HG03097 (cell line): ENCODE measurements at regions not wholly inside any gene's neighbourhood (a gene's known extent, or its start where the extent isn't known, plus 50 kb on each side); places are given as distances from the start of the nearest gene placed in this dataset.

ENCODE experiments used
- ATAC-seq: cut with Tn5 transposase; IDR thresholded peaks from one replicate; pipeline ENCODE4 v1.9.1; 2021; ENCODE audit not compliant: unreplicated experiment, low FRiP score

DNA sequence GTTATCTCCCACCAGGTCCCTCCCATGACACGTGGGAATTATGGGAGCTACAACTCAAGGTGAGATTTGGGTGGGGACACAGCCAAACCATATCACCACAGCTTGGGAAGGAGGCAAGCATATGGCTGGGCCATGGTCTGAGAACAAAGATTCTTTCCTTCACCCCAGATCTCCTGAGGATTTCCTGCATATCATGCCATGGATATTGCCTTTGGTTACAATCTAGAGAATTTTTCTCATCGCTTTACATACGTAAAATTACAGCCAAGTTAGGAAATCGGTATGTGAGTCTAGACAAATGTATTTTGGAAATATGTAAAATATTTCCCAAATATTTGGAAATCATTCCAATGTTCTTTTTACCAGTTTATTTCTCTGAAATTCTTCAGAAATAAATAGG is 398.3 kb downstream of the RFC3 start:
- ATAC-seq: no peak

DNA sequence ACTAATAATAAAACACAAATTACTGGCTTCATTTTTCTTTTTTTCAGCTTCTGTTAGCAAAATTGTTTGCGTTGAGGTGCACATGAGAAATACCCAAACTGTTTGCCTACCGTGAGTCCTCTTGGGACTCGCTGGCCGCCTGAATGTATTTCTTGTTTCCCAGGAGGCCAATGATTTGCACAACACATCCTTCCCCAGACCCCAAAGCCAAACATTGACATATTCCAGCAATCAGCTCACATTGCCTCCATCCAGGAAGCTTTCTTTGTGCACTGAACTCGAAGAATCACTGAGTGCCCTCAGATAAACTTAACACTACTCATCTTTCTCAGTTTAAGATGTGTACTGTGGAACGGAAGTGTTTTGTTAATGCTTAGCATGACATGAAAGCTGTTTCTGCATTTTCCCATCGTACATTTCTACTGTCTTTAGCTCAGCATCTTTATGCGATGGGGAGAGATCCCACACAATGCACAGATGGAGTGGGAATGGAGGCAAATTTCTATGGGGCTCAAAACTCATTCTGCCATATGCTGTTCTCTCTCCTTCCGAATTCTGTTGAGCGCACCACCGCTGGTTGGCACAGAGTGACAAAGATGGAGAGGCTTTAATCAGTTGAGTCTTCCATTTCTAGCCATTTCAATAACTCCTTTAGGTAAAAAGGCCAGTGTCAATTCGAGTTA is 399.5 kb downstream of the RFC3 start:
- ATAC-seq: no peak

DNA sequence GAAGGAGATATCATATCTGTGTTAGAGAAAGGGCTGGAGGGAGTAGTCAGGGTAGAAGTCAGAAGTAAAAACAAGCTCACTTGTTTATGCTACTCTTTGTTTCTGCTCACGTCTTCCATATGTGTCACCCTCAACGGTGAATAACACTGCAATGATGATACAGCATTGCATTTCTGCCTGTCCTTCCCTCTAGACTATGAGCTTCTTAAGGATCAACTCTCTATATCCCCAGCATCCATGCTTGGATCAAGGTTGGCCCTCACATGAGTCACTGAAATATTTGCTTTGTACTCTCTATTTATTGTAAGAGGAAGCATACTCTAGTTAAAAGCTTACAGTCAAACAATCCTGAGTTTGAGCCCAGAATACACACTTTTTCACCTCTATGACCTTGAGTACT is 406.0 kb downstream of the RFC3 start:
- ATAC-seq: no peak

DNA sequence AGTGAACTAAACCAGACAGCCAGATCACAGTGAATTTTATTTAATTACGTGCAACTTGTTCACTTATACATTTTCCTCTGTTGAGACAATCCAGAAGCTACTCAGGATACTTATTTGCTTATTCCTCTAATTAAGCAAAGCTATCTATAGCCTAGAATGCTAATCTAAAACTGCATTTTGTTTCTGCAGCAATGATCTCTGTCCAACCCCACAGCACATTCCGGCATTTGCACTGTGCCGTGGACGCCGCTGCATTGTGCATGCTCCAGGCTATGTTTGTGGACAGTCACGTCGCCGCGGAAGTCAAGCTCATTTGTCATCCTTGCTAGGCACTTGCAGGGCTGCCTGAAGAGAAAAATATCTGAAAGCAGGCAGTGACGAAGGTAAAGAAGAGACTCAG is 406.9 kb downstream of the RFC3 start:
- no peak for ATAC-seq

DNA sequence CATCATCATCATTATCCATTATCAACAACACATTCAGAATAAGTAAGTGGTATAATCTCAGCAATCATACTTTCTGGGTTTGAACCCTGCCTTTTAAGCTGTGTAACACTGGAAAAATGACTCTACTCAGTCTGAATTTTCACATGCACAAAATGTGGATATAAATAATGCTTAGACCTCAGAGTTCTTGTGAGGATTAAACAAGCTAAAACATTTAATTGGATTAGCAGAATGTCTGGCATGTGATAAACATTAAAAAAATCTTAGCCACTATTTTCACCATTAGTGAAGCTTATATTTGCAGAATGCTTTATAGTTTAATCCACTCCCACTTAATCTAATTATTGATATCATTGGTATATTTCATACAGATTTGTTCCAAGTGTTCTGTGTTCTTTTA is 412.3 kb downstream of the RFC3 start:
- ATAC-seq: no peak

DNA sequence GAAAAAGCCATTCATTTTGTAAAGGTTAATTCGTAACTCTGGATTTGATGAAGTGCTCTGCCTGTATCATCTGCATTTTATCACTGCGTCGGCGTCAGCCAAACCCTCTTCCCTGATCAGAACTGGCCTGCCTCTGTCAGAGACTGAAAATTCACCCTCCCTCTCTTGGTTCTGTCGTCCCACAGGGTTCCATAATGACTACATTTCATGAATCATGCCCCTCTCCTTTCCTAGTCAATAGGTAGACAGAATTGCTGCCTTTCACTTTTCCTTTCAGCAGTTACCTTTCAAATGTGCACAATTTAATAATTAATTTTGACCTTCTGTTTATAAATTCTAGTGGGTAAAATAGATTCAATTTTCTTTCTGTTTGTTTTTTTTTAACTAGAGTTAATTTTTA is 423.4 kb downstream of the RFC3 start:
- ATAC-seq: no peak

DNA sequence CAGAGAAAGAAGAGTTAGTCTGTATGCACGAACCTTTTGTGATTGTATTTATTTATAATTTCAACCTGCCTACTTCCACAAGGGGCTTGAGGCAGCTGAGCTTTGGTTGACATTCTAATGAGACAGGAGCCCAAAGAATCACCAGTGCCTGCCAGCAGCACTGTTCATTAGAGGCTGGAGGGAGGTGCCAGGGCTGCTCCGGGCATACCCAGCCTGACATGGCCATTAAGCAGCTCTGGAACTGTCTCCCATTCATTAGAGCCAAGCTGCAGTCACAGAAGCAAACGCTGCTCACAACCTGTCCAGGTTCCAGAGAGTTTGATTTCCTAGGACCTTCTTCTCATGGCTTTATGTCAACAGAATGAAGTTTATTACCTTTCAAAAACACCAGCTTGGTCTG is 425.5 kb downstream of the RFC3 start:
- no peak for ATAC-seq

DNA sequence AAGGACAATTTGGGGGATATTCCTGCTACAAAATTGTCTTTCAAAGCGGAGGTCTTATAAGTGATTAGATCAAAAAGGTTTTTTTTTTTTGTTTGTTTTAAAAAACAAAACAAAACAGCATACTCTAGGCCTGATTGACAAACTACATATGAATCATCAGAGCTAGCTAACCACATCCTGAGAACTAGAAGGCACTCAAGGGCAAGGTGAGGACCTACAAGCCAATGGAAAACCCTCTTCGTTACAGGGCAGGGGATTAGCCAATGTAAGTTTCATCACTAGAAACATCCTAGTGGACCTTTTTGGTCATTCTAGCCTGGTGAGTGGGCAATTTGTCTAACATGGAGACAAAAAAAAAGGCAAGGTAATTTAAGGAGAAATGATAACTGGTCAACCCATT is 428.6 kb downstream of the RFC3 start:
- no peak for ATAC-seq

DNA sequence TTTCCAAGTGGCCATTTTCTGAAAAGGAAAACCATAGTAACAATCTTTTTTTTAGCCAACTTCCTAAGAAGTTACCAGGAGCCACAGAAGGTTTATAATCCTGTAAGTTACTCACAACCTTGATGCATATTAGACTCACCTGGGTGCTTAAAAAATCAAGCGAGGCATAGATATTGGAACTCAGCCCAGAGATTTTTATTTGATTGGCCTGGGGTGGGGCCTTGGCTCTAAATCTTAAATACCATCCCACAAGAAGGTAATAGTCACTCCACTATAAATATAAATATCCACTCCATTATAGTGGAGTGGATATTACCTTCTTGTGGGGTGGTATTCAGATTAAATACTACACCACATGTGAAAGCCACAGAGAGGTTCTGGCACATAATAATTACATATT is 429.6 kb downstream of the RFC3 start:
- ATAC-seq: no peak

DNA sequence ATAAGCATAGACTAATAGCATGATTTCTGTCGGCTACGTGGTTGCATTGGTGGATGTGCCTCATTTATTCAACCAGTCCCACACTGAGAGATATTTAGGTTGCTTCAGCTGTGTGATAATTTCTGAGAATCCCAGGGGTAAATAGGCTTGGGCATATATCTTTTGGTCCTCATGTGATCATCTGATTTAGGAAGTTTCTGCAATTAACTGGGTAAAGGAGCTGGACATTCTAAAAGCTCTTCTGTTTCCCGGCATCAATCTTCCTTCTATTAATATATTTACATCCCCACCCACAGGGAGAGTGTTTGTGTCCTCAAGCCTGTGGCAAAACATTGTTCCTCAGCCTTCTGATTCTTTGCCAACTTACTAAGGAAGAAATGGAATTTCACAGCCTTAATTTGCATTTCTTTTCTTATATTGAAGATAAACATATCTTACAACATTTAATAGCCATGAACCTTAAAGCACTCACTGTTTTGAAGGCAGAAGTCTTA is 431.6 kb downstream of the RFC3 start:
- ATAC-seq: no peak

DNA sequence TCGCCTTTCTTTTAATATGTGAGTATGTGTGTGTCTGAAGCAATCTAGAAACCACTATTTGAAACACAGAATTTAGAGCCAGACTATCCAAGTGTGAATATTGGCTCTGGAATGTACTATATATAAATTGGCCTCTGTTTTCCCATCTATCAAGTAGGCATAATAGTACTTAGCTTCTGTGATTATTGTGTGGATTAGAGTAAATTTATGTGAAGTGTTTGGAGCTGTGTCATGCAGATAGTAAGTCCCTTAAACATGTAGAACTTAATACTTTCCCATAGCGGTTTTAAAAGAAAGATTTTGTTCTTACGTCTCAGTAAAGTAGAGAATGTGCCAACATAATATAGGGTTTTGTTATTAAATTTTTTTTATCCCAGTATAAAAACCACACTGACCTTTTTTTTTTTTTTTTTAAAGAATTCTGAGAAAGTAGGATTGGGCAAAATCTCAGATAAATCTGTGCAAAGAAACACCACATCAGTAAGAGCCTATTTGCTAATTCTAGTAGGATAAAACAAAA is 432.3 kb downstream of the RFC3 start:
- no peak for ATAC-seq

DNA sequence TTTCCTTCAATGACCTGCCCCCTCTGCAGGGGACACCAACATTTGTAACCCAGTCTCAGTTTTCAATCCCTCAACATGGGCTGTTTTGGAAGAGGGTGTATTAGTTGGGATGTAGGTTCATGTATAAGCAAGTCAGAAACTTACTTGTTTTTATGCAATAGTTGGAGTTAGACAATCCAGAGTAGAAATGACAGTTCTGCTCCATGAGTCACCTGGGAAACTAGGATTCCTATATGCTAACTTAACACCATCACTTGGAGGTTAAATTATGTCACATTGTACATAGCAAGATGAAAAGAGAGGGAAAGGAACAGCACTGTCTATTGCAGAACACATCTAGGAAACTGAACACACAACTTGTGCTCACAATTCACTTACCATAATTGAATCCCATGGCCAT is 436.4 kb downstream of the RFC3 start:
- no peak for ATAC-seq

DNA sequence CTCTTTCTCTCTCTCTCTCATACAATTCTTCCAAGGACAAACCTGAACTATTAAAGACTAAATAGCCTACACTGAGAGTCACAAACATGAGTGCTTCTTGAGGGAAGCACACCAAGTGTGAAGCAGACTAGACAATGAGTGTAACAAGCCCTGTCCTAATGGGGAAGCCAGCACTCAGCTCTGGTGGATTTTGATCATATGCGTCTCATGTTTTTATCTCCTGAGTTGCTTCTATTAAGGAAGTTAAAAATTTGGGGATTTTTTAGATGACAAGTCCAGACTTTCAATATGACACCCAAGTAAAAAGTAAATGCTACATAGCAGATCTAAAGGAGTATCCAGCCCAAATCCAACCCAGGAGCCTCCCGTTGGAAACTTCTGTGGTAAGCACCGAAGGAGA is 437.8 kb downstream of the RFC3 start:
- ATAC-seq: no peak

DNA sequence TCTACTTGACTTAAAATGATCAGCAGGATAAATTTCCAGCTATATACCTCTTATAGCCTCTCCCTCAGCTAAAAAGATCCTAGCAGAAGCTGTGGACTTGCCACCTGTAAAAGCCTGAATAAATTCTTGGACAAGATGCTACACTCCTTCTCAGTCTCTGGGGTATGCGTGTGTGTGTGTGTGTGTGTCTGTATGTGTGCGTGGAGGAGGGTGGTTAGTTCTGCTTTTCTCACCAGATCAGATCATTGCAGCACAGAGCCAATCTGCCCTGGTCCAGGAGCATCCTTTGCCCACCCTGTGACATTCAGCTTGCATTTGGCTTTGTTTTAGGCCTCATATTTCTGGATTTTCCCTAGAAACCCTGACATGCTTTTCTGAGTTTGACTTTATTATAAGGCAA is 438.3 kb downstream of the RFC3 start:
- ATAC-seq: no peak

DNA sequence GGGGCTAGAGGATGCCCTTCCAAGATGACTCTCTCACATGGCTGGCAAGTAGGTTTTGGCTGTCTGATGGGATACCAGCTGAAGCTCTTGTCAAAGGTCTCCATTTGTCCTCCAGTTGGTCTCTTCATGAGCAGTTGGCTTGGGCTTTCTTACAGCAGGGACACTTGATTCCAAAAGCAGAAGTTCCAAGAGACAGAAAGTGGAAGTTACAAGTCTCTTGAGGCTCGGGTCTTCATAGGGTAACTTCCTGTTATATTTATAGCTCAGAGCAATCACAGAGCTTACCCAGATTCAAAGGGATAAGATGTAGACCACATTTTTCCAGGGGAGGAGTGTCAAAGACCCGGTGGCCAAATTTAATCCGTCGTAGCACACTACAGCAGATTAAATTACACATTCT is 440.0 kb downstream of the RFC3 start:
- no peak for ATAC-seq

DNA sequence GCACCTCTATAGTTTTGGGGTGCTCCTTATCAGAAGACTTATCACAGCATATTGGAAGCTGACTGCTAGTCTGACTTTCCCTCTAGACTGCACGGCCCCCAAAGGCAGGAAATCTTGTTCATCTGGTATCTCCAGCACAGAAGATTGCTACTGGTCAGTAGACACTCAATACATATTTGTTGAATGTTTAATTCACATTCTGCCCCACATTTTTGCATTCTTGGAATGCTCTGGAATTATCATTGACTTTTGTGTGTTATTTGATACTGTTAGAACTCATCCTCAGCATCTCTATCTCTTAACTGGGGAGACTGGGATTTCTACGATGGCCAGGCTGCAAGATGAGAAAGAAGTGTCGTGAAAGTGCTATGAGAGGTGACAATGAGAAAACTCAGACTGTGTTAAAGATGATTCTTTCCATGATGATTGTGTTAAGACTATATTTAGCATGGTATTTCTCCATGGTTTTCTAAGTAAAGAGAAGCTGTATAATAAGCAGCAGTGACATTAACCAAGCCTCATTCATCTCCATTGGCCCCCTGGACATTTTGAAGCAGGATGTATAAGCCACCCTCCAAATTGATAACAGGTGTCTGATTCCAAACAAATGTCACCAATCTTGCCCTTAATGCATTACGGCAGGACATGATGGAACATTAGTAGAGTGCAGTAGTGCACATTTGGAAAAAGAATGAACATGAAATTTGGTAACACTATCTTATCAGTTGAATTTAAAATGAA is 440.9 kb downstream of the RFC3 start:
- ATAC-seq: no peak

DNA sequence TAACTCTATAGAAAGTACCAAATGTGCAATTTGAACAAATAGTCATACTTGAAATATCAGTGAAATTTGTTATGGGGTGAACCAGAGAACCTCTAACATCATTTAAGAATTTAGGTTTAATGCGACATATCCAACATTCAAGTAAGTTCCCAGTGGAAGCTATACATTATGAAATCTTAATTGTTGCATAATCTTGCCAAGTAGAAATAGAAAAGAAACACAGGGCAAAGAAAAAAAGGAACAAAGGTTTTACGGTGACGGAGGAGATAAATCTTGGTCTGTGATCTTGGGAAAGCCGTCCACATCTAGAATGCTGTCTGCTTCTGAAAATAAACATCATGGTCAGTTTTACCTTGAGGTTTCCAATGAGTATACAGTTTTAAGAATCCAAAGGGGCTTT is 445.7 kb downstream of the RFC3 start:
- ATAC-seq: no peak

DNA sequence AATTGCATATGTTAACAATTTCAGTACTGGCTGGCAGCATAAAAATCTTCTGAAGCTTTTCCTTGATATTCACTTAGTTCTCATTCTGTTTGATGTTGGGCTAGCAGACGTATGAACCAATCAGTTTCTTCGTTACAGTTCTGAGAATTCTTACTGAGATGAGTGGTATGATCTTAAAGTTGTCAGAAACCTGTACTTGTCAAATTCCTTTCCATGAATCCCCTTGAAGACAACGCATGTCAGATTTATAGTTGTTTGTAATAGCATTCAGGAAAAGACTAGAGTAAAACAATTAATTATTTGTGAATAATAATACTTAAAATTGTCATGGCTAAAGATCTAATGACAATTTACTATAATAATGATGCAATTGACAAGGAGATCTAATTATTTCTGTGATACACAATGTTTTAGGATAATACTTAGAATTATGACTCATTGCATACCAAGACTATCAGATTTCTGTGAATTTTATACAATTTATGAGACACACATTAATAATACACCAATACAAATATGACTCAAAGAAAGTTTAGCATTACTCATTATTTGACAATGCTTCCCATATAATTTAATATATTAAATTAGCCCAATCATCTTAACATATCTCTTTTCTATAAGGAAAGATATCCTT is 447.2 kb downstream of the RFC3 start:
- ATAC-seq: no peak

DNA sequence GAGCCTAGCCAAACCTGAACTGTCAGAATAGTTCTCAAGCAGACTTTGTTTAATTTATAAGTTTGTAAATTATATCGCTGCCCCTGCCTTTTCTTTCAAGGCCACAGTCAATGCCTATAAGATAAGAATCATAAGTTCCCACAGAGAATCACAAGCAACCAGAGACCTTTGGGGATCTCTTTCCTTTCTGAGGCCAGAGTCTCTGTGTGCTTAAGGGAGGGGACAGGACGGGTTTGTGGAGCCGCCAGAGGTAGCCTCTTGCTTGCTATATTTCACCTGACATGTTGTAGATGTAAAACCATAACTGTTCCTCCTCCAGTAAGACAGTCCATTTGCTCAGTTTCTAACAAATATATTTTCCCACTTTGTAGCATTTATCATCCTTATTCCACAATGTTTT is 458.8 kb downstream of the RFC3 start:
- no peak for ATAC-seq

DNA sequence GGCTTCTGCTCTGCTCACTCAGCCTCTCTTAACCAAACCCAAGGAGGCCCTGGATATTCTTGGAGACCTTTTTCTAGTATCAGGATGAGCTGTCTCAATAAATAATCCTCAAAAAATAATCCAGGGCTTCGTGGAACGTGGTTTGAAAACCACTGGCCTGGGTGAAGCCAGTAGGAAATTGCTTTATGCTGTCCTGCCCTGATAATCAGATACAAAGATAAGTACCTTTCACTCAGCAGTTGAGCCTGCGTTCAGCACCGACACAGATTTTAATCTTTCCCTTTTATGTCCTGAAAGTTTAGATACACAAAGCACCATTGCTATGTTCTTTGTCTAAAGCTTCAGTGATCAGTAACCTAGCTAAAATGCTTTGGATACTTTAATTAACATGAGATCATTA is 460.0 kb downstream of the RFC3 start:
- ATAC-seq: no peak

DNA sequence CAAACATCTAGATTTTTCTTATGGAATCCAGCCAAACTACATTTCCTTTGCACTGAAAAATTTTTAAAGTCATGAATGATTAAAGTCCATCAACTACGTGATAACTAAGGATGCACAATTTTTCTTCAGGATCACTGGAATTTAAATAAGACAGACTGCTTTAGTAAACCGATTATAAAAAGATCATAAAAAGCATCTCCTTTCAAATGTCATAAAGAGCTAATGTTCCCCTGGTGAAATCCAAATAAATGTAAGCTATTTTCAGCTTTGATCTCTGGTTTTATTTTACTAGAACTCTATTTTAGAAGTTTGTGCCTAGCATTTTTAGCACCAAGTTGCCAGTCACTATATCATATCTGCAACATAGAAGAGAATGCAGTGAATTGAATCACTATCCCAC is 460.8 kb downstream of the RFC3 start:
- ATAC-seq: no peak

DNA sequence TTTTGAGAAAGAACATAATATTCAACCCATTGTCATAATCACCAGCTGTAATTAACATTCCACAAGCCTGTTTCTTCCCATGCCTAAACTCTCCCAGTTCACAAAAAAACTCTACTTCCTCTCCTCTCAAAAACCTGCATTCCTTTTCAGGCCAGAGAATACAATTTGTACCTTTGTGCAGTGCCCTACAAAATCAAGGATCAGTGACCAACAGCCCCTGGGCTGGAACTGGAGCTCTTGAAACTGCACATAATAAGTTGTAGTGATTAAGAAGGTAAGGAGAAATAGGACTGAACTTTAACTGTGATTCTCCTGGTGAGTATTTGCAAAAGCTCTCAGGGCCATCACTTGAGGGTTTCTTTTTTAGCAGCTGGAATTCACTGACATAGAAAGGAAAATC is 472.7 kb downstream of the RFC3 start:
- no peak for ATAC-seq
